22Rv1 (cell line): ENCODE measurements at regions not wholly inside any gene's neighbourhood (a gene's known extent, or its start where the extent isn't known, plus 50 kb on each side); places are given as distances from the start of the nearest gene placed in this dataset.

ENCODE experiments used
- ZFX ChIP-seq: fragments of 450-650 bp; IDR thresholded peaks from 2 replicates; pipeline ENCODE4 v1.6.1; 2017; ENCODE audit warnings: antibody characterized with exemption, borderline replicate concordance
- TF ChIP-seq, protein P1 (sequence below): fragments of 450-650 bp; IDR thresholded peaks from 2 replicates; pipeline ENCODE4 v1.5.1; 2017; ENCODE audit warnings: mild to moderate bottlenecking

DNA sequence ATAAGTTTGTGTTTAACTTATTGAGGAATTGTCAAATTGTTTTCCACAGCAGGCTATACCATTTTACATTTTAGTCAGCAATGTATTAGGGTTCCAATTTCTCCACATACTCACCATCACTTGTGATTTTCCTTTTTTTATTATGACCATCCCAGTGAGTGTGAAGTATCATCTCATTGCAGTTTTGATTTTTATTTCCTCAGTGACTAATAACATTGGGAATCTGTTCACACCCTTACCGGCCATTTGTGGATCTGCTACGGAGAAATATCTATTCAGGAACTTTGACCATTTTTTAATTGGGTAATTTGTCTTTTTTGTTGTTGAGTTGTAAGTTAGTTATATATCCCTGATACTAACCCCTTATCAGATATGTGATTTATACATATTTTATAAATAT lies 54.8 kb upstream of the LMCD1 start:
- TF ChIP-seq, protein P1, sequence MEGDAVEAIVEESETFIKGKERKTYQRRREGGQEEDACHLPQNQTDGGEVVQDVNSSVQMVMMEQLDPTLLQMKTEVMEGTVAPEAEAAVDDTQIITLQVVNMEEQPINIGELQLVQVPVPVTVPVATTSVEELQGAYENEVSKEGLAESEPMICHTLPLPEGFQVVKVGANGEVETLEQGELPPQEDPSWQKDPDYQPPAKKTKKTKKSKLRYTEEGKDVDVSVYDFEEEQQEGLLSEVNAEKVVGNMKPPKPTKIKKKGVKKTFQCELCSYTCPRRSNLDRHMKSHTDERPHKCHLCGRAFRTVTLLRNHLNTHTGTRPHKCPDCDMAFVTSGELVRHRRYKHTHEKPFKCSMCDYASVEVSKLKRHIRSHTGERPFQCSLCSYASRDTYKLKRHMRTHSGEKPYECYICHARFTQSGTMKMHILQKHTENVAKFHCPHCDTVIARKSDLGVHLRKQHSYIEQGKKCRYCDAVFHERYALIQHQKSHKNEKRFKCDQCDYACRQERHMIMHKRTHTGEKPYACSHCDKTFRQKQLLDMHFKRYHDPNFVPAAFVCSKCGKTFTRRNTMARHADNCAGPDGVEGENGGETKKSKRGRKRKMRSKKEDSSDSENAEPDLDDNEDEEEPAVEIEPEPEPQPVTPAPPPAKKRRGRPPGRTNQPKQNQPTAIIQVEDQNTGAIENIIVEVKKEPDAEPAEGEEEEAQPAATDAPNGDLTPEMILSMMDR: no peak
- TF ChIP-seq ZFX: no peak
